NOMO-1 treated with dmso at 0.1 percent for 144 hours (cell line): ENCODE measurements at regions not wholly inside any gene's neighbourhood (a gene's known extent, or its start where the extent isn't known, plus 50 kb on each side); places are given as distances from the start of the nearest gene placed in this dataset.
"Not testable (repeated sequence)": the region's sequence is repeated elsewhere in the genome, so short reads cannot be mapped to it uniquely, and the experiment has no call there.

ENCODE experiments used
- DNase-seq: peaks from one replicate; lab custom pipeline; 2025; ENCODE audit not compliant: unreplicated experiment; lab: John Stamatoyannopoulos, UW

- DNase-seq: not testable (repeated sequence)
These were observed 311.1 kb upstream of the CNTNAP2 start for GRCh38 chr7:145805496-145805895.

DNA sequence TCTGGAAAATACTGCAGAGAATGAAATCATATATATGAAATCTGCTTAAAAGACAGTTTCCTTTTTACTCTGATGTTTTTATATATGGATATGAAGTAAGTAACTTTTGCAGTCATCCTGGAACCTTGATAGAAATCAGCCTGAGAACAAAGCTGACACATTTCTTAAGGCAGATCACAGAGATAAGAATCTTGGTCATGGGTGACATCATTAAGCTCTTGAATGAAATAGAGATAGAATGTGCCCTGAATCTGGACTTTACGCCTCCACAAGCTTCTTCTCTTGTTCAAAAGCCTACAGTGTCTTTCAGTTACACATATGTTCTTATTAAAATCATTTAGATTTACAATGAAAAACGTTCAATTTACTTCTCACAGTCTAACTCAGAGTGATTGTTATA lies 319.1 kb upstream of the CNTNAP2 start:
- DNase-seq: no peak

- DNase-seq: no peak
These were observed 321.5 kb upstream of the CNTNAP2 start for GRCh38 chr7:145795132-145795531.

DNA sequence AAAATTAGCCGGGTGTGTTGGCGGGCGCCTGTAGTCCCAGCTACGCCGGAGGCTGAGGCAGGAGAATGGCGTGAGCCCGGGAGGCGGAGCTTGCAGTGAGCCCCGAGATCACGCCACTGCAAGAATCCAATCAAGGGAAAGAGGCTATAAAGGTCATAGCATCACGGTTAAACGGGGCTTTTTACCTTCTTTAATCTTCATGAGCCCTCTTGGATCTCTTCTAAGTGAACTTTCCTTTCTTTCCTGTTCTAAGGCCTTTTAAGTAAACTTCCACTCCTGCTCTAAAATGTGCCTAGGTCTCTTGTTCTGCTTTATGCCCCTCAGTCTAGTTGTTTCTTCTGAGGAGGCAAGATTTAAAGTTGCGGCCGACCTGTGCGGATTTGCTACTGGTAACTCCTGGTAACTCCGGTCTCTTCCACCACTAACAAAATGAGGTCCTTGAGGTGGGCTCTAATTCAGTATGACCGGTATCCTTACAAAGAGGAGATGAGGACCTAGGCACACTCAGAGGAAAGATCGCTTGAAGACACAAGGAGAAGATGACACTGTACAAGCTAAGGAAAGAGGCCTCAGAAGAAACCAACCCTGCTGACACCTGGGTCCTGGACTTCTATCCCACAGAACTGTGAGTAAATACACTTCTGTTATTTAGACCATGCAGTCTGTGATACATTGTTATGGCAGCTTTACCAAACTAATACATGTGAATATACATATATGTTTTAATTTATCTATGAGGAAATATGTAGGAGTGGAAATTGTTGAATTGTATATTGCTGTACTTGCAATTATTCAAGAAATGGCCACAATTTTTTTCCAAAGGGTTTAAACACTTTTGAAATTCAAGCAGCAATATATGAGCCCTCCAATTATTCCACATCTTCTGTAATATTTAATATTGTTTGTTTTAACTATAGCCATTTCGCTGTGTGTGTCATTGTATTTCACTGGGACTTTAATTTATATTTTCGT lies 331.5 kb upstream of the CNTNAP2 start:
- no peak for DNase-seq

DNA sequence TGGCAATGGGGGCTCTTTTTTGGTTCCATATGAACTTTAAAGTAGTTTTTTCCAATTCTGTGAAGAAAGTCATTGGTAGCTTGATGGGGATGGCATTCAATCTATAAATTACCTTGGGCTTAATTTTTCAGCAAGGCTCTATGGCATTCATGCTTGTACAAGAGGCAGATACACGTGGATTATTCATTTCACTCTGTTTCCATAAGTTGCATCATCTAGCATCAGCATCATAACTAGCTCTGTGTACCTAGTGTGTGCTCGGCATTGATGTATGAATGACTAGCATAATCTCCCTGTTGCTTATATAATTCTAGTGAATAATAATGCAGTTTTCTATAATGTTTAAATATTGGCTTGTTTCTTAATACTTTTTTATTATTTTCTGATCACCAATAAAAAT lies 335.2 kb upstream of the CNTNAP2 start:
- DNase-seq: not testable (repeated sequence)

DNA sequence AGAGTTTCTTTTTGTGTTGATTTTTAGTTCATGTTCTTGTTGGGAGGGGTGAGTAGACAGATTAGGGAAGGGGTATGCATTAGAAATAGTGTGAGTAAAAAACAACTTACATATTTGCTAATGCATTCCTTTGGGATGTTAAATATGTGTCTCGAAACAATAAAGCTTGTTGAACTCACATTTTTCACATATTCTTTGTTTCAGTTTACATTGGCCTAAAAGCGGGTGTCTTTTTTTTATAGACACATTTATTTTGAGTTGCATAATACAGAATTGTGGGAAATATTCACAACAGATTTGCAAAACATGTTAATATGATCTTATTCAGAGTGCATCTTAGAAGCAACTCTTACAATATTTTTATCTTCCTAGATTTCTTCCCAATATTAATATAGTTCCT lies 337.5 kb upstream of the CNTNAP2 start:
- no peak for DNase-seq

- DNase-seq: no peak
These were observed 341.8 kb upstream of the CNTNAP2 start for GRCh38 chr7:145774777-145775176.

DNA sequence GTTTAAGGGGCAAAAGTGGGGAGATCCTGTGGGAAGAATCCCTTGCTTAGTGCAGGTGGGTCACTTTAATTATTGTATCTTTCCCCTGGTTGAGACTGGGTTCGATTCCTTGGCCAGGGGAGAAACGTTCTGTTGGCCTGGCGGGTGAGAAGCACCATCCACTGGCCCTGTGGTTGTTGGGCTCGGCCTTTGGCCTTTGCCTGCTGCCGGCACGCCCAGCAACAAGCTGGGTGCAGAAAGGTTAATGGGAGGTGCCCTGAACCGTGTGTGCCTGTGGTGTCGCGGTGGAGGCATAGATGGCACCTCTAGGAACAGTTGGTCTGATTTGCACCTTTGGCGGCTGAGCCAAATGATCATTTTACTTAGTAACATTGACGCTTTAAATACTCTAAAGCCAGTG lies 363.6 kb upstream of the CNTNAP2 start:
- DNase-seq: no peak

DNA sequence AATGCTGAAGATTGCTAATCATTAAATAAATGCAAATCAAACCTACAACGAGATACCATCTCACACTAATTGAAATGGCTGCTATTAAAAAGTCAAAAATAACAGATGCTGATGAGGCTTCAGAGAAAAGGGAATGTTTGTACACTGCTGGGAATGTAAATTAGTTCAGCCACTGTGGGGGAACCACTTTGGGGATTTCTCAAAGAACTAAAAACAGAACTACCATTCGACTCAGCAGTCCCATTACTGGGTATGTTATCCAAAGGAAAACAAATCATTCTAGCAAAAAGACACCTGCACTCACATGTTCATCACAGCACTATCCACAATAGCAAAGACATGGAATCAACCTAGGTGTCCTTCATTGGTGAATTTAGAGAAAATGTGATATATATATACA lies 379.0 kb upstream of the CNTNAP2 start:
- no peak for DNase-seq

DNA sequence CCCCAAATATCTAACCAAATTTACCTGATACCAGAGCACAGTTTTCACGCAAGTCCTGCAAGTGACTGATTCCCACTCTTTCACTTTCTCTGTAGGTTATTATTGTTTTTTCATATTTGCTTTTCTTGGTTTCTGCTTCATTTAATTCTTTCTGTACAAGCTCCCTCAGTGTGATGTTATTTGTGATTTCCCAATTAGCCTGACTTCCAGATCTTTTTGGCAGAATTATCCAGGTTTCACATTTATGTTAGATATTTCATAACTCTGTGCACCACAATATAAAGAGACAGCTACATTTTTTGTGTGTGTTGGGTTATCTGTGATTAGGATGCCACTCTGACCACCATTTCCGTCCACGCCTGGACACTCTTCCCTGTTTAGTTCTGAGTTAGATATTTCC lies 381.5 kb upstream of the CNTNAP2 start:
- no peak for DNase-seq

DNA sequence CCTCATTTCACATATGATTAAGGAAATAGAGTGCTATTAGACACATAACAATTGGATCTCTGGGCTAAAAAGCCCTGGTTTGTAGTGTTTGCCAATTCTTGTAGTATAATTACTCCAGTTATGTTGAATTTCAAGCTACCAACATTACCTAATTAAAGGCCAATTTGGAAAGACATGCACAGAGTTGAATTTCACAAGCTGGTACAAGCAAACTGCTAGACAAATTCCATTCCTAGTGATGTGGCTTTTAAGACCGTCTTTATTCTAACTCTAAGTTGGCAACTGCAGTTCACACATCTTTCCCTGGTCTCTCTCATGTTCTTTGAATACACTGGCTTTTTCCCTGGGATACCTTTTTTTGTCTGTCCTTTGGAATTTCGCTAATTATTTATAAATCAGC lies 384.1 kb upstream of the CNTNAP2 start:
- no peak for DNase-seq

GRCh38 chr7:145729691-145730090 lies 386.9 kb upstream of the CNTNAP2 start:
- DNase-seq: no peak

DNA sequence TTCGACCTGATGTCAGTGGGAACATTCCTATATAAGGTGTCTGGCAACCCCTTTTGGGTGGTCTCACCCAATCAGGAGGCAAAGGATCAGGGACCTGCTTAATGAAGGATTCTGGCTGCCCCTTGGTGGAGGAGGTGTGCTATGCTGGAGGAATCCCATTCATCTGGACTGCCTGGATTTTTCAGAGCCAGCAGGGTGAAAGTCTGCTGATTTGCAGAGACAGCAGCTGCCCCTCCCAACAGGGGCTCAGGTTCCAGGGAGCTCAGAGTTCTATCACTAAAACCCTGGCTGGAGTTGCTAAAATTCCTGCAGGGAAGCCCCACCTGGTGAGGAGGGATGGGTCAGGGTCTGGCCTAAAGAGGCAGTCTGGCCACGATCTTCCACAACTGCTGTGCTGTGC lies 398.5 kb upstream of the CNTNAP2 start:
- DNase-seq: no peak

DNA sequence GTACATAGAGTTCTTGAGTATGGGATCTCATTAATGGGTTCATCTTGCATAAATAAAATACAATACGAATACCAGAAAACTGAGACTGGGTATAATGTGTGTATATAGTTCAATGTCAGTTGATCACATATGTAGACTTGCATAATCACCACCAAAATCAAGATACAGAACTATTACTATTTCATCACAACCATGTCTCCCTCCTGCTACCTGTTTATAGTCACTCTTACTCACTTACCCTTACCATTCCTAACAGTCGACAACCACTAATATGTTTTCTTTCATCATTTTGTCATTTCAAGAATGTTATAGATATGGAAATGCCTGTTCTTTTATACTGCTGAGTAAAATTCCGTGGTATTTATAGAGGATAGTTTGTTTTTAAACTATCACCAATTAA lies 416.1 kb upstream of the CNTNAP2 start:
- no peak for DNase-seq

GRCh38 chr7:145698526-145699262 lies 417.9 kb upstream of the CNTNAP2 start:
- no peak for DNase-seq

DNA sequence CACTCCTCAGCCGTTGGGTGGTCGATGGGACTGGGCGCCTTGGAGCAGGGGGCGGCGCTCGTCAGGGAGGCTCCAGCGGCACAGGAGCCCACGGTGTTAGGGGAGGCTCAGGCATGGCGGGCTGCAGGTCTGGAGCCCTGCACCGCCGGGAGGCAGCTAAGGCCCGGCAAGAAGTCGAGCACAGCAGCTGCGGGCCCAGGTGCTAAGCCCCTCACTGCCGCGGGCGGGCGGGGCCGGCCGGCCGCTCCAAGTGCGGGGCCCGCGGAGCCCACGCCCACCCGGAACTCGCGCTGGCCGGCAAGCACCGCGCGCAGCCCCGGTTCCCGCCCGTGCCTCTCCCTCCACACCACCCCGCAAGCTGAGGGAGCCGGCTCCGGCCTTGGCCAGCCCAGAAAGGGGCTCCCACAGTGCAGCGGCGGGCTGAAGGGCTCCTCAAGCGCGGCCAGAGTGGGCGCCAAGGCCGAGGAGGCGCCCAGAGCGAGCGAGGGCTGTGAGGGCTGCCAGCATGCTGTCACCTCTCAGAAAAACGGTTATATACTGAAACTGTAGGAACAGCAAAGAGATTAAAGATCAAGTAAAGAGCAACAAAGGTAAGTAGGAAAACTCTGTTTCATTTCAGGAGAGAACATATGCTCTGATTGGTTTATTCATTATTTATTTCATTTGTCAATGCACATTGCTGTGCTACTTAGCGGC lies 419.0 kb upstream of the CNTNAP2 start:
- not testable (repeated sequence) for DNase-seq

GRCh38 chr7:145696071-145696470 lies 420.5 kb upstream of the CNTNAP2 start:
- no peak for DNase-seq

GRCh38 chr7:145692237-145692950 lies 424.2 kb upstream of the CNTNAP2 start:
- no peak for DNase-seq

DNA sequence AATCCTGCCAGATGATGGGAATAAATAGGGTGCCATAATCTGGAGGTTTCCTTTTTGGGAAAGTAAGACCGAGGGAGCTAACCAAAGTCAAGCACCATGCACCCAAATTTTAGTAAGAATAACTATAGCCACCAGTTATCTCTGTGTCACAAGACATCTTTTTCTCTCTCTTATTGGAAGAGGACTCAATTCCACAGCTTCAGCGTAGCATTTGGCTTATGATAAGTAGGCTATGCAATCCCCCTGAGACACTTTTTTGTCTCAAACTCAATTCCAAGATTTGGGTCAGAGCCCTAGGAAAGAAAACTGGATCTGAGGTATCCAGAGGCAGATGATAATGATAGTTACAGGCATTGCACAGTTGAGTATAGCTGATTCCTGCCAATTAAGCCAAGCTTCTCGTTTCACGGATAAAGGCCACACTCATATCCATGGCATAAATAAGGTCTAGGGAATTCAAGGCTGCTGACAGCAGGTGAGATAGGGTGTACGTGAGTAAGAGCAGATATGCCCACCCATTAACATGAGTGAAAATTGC lies 425.2 kb upstream of the CNTNAP2 start:
- DNase-seq: no peak

DNA sequence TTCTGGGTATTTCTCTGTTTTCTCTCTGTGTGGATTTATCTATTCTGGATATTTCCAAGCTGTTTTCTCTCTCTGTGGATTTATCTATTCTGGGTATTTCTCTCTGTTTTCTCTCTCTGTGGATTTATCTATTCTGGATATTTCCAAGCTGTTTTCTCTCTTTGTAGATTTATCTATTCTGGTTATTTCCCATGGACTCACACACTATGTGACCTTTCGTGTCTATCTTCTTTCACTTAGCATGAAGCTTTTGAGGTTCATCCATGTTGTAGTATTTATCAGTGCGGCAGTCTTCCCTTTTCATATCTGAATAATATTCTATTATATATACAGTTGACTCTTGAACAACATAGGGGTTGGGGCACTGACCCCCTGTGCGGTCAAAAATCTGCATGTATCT lies 435.0 kb upstream of the CNTNAP2 start:
- DNase-seq: no peak

DNA sequence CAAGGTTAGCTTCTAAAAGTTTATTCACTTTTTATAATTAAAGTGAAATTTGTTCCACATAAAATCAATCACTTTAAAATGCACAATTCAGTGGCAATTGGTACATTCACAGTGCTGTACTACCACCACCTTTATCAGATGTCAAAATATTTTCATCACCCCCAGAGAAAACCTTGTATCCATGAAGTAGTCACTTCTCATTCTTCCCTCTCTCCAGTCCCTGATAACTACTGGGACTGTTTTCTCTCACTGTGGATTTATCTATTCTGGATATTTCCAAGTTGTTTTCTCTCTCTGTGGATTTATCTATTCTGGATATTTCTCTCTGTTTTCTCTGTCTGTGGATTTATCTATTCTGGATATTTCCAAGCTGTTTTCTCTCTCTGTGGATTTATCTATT lies 435.4 kb upstream of the CNTNAP2 start:
- no peak for DNase-seq
